ENCODE measurements at regions not wholly inside any gene's neighbourhood (a gene's known extent, or its start where the extent isn't known, plus 50 kb on each side); places are given as distances from the start of the nearest gene placed in this dataset.

GRCh38 chr5:175103746-175104145, 340.2 kb downstream of the DRD1 start:
- DNase-seq, result no peak

- DNase-seq, result no peak
These were observed 341.3 kb downstream of the DRD1 start for GRCh38 chr5:175102717-175103116.

GRCh38 chr5:175098301-175098700, 345.7 kb downstream of the DRD1 start:
- no peak for DNase-seq

GRCh38 chr5:175096469-175097165, 347.4 kb downstream of the DRD1 start:
- no peak for DNase-seq

GRCh38 chr5:175094461-175094860, 349.5 kb downstream of the DRD1 start:
- DNase-seq, result no peak

GRCh38 chr5:175092691-175093090, 351.3 kb downstream of the DRD1 start:
- no peak for DNase-seq

- DNase-seq, result no peak
These were observed 355.0 kb downstream of the DRD1 start for GRCh38 chr5:175088963-175089362.

GRCh38 chr5:175082866-175083590, 358.6 kb downstream of the MSX2 start:
- no peak for DNase-seq

GRCh38 chr5:175082346-175082745, 358.0 kb downstream of the MSX2 start:
- no peak for DNase-seq

GRCh38 chr5:175079707-175080106, 355.3 kb downstream of the MSX2 start:
- DNase-seq, result no peak

GRCh38 chr5:175070283-175070682, 345.9 kb downstream of the MSX2 start:
- DNase-seq, result no peak

GRCh38 chr5:175060257-175060656, 335.9 kb downstream of the MSX2 start:
- no peak for DNase-seq

- DNase-seq, result no peak
These were observed 335.4 kb downstream of the MSX2 start for GRCh38 chr5:175059687-175060211.

GRCh38 chr5:175056831-175057230, 332.4 kb downstream of the MSX2 start:
- DNase-seq, result no peak

- no peak for DNase-seq
These were observed 329.9 kb downstream of the MSX2 start for GRCh38 chr5:175054243-175054642.

- no peak for DNase-seq
These were observed 328.0 kb downstream of the MSX2 start for GRCh38 chr5:175052351-175052750.

GRCh38 chr5:175047048-175047447, 322.7 kb downstream of the MSX2 start:
- DNase-seq, result no peak

- DNase-seq, result no peak
These were observed 321.4 kb downstream of the MSX2 start for GRCh38 chr5:175045820-175046219.

GRCh38 chr5:175037820-175038219, 313.4 kb downstream of the MSX2 start:
- DNase-seq, result no peak

- DNase-seq, result no peak
These were observed 311.6 kb downstream of the MSX2 start for GRCh38 chr5:175035882-175036533.

GRCh38 chr5:175034924-175035323, 310.5 kb downstream of the MSX2 start:
- DNase-seq, result no peak

GRCh38 chr5:175032741-175033151, 308.4 kb downstream of the MSX2 start:
- no peak for DNase-seq

- DNase-seq, result no peak
These were observed 307.6 kb downstream of the MSX2 start for GRCh38 chr5:175032013-175032412.

GRCh38 chr5:175027390-175027789, 303.0 kb downstream of the MSX2 start:
- no peak for DNase-seq

All from stimulated activated naive CD4-positive, alpha-beta T cell treated with Interleukin-2 at 50 U/mL for 16 hours (primary cell).